Lower leg skin (tissue), 4 donors: ENCODE measurements at regions not wholly inside any gene's neighbourhood (a gene's known extent, or its start where the extent isn't known, plus 50 kb on each side); places are given as distances from the start of the nearest gene placed in this dataset.
"Not testable (repeated sequence)": the region's sequence is repeated elsewhere in the genome, so short reads cannot be mapped to it uniquely, and the experiment has no call there.

Source experiments
- DNase-seq, 2 donors: peaks; one replicate each; pipeline ENCODE4 v3.0.0-alpha.2; 2019; ENCODE audit warnings: low spot score in 2 of 2
- H3K4me3 ChIP-seq: fragments of 200-600 bp; sonication (generic); 2 replicates; pipeline ENCODE4 v1.5.1; 2017; ENCODE audit warnings: mild to moderate bottlenecking, low read depth; ENCODE audit not compliant: poor library complexity, severe bottlenecking
- CTCF ChIP-seq, 3 donors: fragments of 450-650 bp; IDR thresholded peaks; one replicate each; pipeline ENCODE4 v1.5.1; 2016; ENCODE audit warnings: antibody characterized with exemption in 3 of 3, mild to moderate bottlenecking in 3 of 3, moderate library complexity in 2 of 3
- POLR2A ChIP-seq, 2 donors: fragments of 450-650 bp; IDR thresholded peaks; one replicate each; pipeline ENCODE4 v1.6.1; 2016 to 2017; ENCODE audit warnings: antibody characterized with exemption in 2 of 2, mild to moderate bottlenecking in 1 of 2, moderate library complexity in 1 of 2
- WGBS, 2 donors: methylation state at CpG; one replicate each; pipeline ENCODE4 v1.1.5; 2018; 5-methylcytosine and 5-hydroxymethylcytosine counted together
- intact Hi-C: fragments of 100-400 bp; cut with DNase I; formaldehyde crosslinking; loops from one replicate; pipeline ENCODE4 v1.15.0; 2023; ENCODE audit warnings: low total_unique reads

GRCh38 chr10:52368725-52369124 is 54.6 kb downstream of the DKK1 start:
- intact Hi-C loops = no loop called here
- no peak overlapping the region for H3K4me3 ChIP-seq
- WGBS, 2 donors = 75 to 84% methylated on average over 1 of the region's 1 CpG
- DNase-seq = no peak
- TF ChIP-seq POLR2A (IDR thresholded peaks at IDR 0.05) = no peak
- no peak for TF ChIP-seq CTCF (IDR thresholded peaks at IDR 0.05)

GRCh38 chr10:52374207-52374606 is 60.1 kb downstream of the DKK1 start:
- intact Hi-C loops, H3K4me3 ChIP-seq, DNase-seq: not testable (repeated sequence)
- 61 to 64% methylated on average over 2 of the region's 2 CpGs for WGBS, 2 donors

GRCh38 chr10:52376694-52377354 is 62.7 kb downstream of the DKK1 start:
- intact Hi-C loops = no loop called here
- TF ChIP-seq POLR2A (IDR thresholded peaks at IDR 0.05) (no peak), CTCF (IDR thresholded peaks at IDR 0.05) (no peak)
- DNase-seq = no peak
- WGBS, 2 donors = 60 to 68% methylated on average over 2 of the region's 2 CpGs
- H3K4me3 ChIP-seq = no peak overlapping the region

- TF ChIP-seq POLR2A (IDR thresholded peaks at IDR 0.05) (no peak), CTCF (IDR thresholded peaks at IDR 0.05) (no peak)
- intact Hi-C loops = no loop called here
- WGBS, 2 donors = 63 to 73% methylated on average over 3 of the region's 3 CpGs
Measured at GRCh38 chr10:52378124-52378523, 64.0 kb downstream of the DKK1 start.

GRCh38 chr10:52379287-52379686 is 65.2 kb downstream of the DKK1 start:
- no peak for TF ChIP-seq POLR2A (IDR thresholded peaks at IDR 0.05)
- TF ChIP-seq CTCF (IDR thresholded peaks at IDR 0.05) = no peak
- intact Hi-C loops = no loop called here
- 60 to 75% methylated on average over 3 of the region's 3 CpGs for WGBS, 2 donors
- no peak overlapping the region for H3K4me3 ChIP-seq
- no peak for DNase-seq

More at GRCh38 chr10:52378124-52378523, 64.0 kb downstream of the DKK1 start:
- no peak for DNase-seq
- no peak overlapping the region for H3K4me3 ChIP-seq

- no peak for TF ChIP-seq POLR2A (IDR thresholded peaks at IDR 0.05)
- TF ChIP-seq CTCF (IDR thresholded peaks at IDR 0.05) = no peak
- WGBS, 2 donors = 91 to 96% methylated on average over 1 of the region's 1 CpG
- intact Hi-C loops = no loop called here
Measured at GRCh38 chr10:52383088-52383487, 69.0 kb downstream of the DKK1 start.

More at GRCh38 chr10:52383088-52383487, 69.0 kb downstream of the DKK1 start:
- no peak overlapping the region for H3K4me3 ChIP-seq
- no peak for DNase-seq
